GM12878 (cell line): ENCODE measurements at regions not wholly inside any gene's neighbourhood (a gene's known extent, or its start where the extent isn't known, plus 50 kb on each side); places are given as distances from the start of the nearest gene placed in this dataset.
A peak's percentile ranks its signal among the peaks of the same experiment; 100 is the strongest.

Source experiments
- ATAC-seq: fragments of 200-7000 bp; cut with Tn5 transposase; 3 replicates; pipeline ENCODE4 v1.9.1; 2020; ENCODE audit warnings: mild to moderate bottlenecking, moderate library complexity
- BruUV-seq: library from RNA; stranded (reverse); fragments of 400-500 nt; replicated peaks from 2 replicates; lab custom pipeline; 2021; lab: Mats Ljungman, UMichigan
- CTCF ChIA-PET: fragments of 300-600 bp; sonication (Branson Sonifier 250); formaldehyde crosslinking; extraction: SDS; loops from one replicate; lab custom pipeline; 2021; ENCODE audit warnings: inconsistent platforms; lab: Yijun Ruan, JAX
- POLR2A ChIA-PET: fragments of 350-600 bp; formaldehyde crosslinking; extraction: SDS; loops from one replicate; lab custom pipeline; 2021; ENCODE audit warnings: inconsistent platforms; lab: Charles Lee
- RAD21 ChIA-PET: fragments of 300-600 bp; sonication (Branson Sonifier 250); formaldehyde crosslinking; loops from one replicate; lab custom pipeline; 2023; ENCODE audit warnings: antibody characterized with exemption; ENCODE audit not compliant: unreplicated experiment; lab: Charles Lee
- SMC1A ChIA-PET: fragments of 300-600 bp; sonication (Branson Sonifier 250); formaldehyde crosslinking; loops from one replicate; lab custom pipeline; 2023; ENCODE audit not compliant: unreplicated experiment, uncharacterized antibody; lab: Charles Lee
- DNase-seq: peaks from one replicate; pipeline ENCODE4 v3.0.0-alpha.2; 2011; ENCODE audit warnings: low read depth, low spot score
- FAIRE-seq: peaks from 3 replicates; lab custom pipeline; 2011; peaks lifted over from hg19 to GRCh38; lab: Jason Lieb, UNC
- H2AFZ ChIP-seq: 2 replicates; pipeline ENCODE4 v1.6.0; 2011; ENCODE audit warnings: low read depth, low read length, control low read depth; ENCODE audit not compliant: control insufficient read depth
- H3K27ac ChIP-seq: 2 replicates; pipeline ENCODE4 v1.5.1; 2011; ENCODE audit warnings: control low read depth; ENCODE audit not compliant: control insufficient read depth, insufficient read depth
- H3K27me3 ChIP-seq, 2 experiments: replicated peaks in 1 of 2; 2 replicates each; pipeline versions ENCODE4 v1.6.0 to v1.6.1; 2011; ENCODE audit warnings: low read length in 1 of 2; ENCODE audit not compliant: control insufficient read depth in 2 of 2, insufficient read depth in 2 of 2
- H3K36me3 ChIP-seq, 2 experiments: 2 replicates each; pipeline ENCODE4 v1.5.1; 2011; ENCODE audit warnings: low read length in 1 of 2; ENCODE audit not compliant: control insufficient read depth in 2 of 2, insufficient read depth in 2 of 2
- H3K4me1 ChIP-seq: 2 replicates; pipeline ENCODE4 v1.6.1; 2011; ENCODE audit warnings: mild to moderate bottlenecking, low read length, moderate library complexity, mixed read lengths; ENCODE audit not compliant: control insufficient read depth, insufficient read depth
- H3K4me2 ChIP-seq: 2 replicates; pipeline ENCODE4 v1.6.0; 2011; ENCODE audit warnings: control low read depth; ENCODE audit not compliant: control insufficient read depth, insufficient read depth
- H3K4me3 ChIP-seq: fragments of 200-600 bp; sonication (generic); 2 replicates; pipeline ENCODE4 v1.5.1; 2016
- H3K79me2 ChIP-seq: 2 replicates; pipeline ENCODE4 v1.6.0; 2011; ENCODE audit warnings: low read length; ENCODE audit not compliant: control insufficient read depth, insufficient read depth
- H3K9ac ChIP-seq: 2 replicates; pipeline ENCODE4 v1.8.0; 2011; ENCODE audit warnings: low read length, control low read depth, mixed read lengths; ENCODE audit not compliant: control insufficient read depth, insufficient read depth
- H3K9me3 ChIP-seq: replicated peaks from 3 replicates; pipeline ENCODE4 v1.5.1; 2011; ENCODE audit warnings: mild to moderate bottlenecking, low read length; ENCODE audit not compliant: control insufficient read depth, insufficient read depth
- H4K20me1 ChIP-seq: 2 replicates; pipeline ENCODE4 v1.6.0; 2011; ENCODE audit not compliant: control insufficient read depth, insufficient read depth
- CBX5 ChIP-seq: sonication (generic); IDR thresholded peaks from 2 replicates; pipeline ENCODE4 v1.6.1; 2016; ENCODE audit warnings: low read depth, moderate library complexity, mild to moderate bottlenecking, inconsistent platforms
- EP300 ChIP-seq, 2 experiments: fragments of 150-350 bp in 1 of 2; IDR thresholded peaks; 2 replicates each; pipeline ENCODE4 v1.6.1; 2011 to 2012; ENCODE audit warnings: low read depth in 2 of 2, low read length in 2 of 2, borderline replicate concordance in 1 of 2, improper control_type of control experiment in 1 of 2, inconsistent platforms in 1 of 2; ENCODE audit not compliant: control insufficient read depth in 1 of 2
- MTA2 ChIP-seq: fragments of 450-650 bp; IDR thresholded peaks from 2 replicates; pipeline ENCODE4 v1.6.1; 2016; ENCODE audit warnings: low read depth, mild to moderate bottlenecking, moderate library complexity
- MYC ChIP-seq: IDR thresholded peaks from 2 replicates; pipeline ENCODE4 v1.6.1; 2011; ENCODE audit warnings: mild to moderate bottlenecking, low read length, moderate library complexity, inconsistent platforms; ENCODE audit not compliant: insufficient read depth, insufficient replicate concordance, insufficient read length, severe bottlenecking
- SIN3A ChIP-seq: IDR thresholded peaks from 2 replicates; pipeline ENCODE4 v1.6.1; 2012; ENCODE audit warnings: low read depth, low read length, improper control_type of control experiment
- SRF ChIP-seq, 2 experiments: IDR thresholded peaks; 2 replicates each; pipeline ENCODE4 v1.6.1; 2011; ENCODE audit warnings: low read depth in 2 of 2, low read length in 2 of 2, mild to moderate bottlenecking in 1 of 2, moderate library complexity in 1 of 2
- WGBS: methylation state at CpG from one replicate; pipeline ENCODE4 v1.1.6; 2016; ENCODE audit warnings: low lambda C conversion rate; ENCODE audit not compliant: insufficient replicate concordance, insufficient coverage; ENCODE audit errors: missing lambda C conversion rate; 5-methylcytosine and 5-hydroxymethylcytosine counted together
- in situ Hi-C: fragments of 300-500 bp; cut with MboI; formaldehyde crosslinking; loops from 9 replicates; pipeline ENCODE4 v1.14.3; 2018; ENCODE audit warnings: mixed read lengths
- intact Hi-C: fragments of 100-400 bp; cut with micrococcal nuclease; formaldehyde crosslinking; loops from one replicate; pipeline ENCODE4 v1.14.2; 2022; ENCODE audit not compliant: unreplicated experiment
- TF ChIP-seq, protein P1 (sequence below): IDR thresholded peaks from 2 replicates; pipeline ENCODE4 v1.6.1; 2011; ENCODE audit warnings: mild to moderate bottlenecking, low read depth, low read length, moderate library complexity; ENCODE audit not compliant: insufficient replicate concordance
- TF ChIP-seq, protein P2 (sequence below): IDR thresholded peaks from 2 replicates; pipeline ENCODE4 v1.6.1; 2012; ENCODE audit warnings: low read depth, low read length, improper control_type of control experiment
- TF ChIP-seq, protein P3 (sequence below): fragments of 450-650 bp; IDR thresholded peaks from 2 replicates; pipeline ENCODE4 v1.6.1; 2016; ENCODE audit warnings: mild to moderate bottlenecking
- TF ChIP-seq, protein P4 (sequence below): IDR thresholded peaks from 2 replicates; pipeline ENCODE4 v1.6.1; 2012; ENCODE audit warnings: mild to moderate bottlenecking, low read depth, low read length

DNA sequence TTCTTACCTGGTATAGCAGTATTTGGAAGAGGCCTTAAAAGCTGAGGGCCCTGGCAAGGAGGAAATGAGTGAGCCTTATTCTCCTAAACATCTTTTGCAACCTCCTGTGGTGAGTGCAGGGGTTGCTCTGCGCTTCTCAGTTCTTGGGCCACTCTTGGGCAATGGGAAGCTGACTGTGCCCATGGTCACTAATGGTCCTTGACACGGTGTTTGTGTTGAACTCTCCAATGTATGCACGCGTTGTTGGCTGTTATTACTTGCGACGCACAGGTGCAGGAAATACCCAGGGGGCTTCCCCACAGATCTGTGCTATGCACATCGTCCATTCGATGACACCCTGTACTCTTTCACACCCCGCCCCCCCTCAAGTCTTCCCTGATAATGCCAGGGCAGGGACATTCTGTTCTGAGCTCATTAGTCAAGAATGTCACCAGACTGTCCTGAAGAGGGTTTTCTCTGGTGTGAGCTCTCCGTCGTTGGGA, 79.7 kb downstream of the EDN1 start:
- no peak for FAIRE-seq
- no peak overlapping the region for H3K4me3 ChIP-seq
- peak overlapping the region; percentile 25 for H3K4me2 ChIP-seq
- intact Hi-C loops, result loop anchor here (2.0 to 5.0 kb wide), 2 partner anchors 39 to 132 kb away; no protein-coding TSS in a partner anchor
- WGBS, result 5% methylated on average over 11 of the region's 11 CpGs
- ChIA-PET SMC1A (interaction anchor here (0.7 to 9.5 kb wide), 26 partner anchors 7 to 714 kb away, joined by 3 to 160 read pairs (median 4); partner anchors contain the start of gene EDN1), POLR2A (interaction anchor here (0.5 to 5.4 kb wide), 15 partner anchors 10 to 657 kb away, joined by 3 to 38 read pairs (median 5); no protein-coding TSS in a partner anchor), RAD21 (interaction anchor here (1.0 to 7.9 kb wide), 19 partner anchors 12 to 714 kb away, joined by 3 to 163 read pairs (median 15); partner anchors contain the start of gene EDN1), CTCF (interaction anchor here (0.9 to 5.5 kb wide), 16 partner anchors 11 to 638 kb away, joined by 3 to 78 read pairs (median 14); partner anchors contain the start of gene EDN1)
- no peaks in the 10 kb centered on the region for H3K36me3 ChIP-seq
- peak; percentile 92 for ATAC-seq
- no peaks in the 10 kb centered on the region for H3K27me3 ChIP-seq
- peak overlapping the region; percentile 35 for H3K27ac ChIP-seq
- peak; percentile 73 for DNase-seq
- no peaks in the 10 kb centered on the region for H3K79me2 ChIP-seq
- no peak overlapping the region for H3K9ac ChIP-seq
- in situ Hi-C loops, result loop anchor here (25.0 kb wide), 1 partner anchor 1742 kb away; the partner anchor contains the start of gene CD83
- H2AFZ ChIP-seq, result peak overlapping the region; percentile 68
- no peaks in the 10 kb centered on the region; the same call in 2 of the 3 replicates for H3K9me3 ChIP-seq
- BruUV-seq, result no TSS peak
- peaks cover 13% of the 10 kb centered on the region for H3K4me1 ChIP-seq
- no peaks in the 10 kb centered on the region for H4K20me1 ChIP-seq
- TF ChIP-seq, protein P1, sequence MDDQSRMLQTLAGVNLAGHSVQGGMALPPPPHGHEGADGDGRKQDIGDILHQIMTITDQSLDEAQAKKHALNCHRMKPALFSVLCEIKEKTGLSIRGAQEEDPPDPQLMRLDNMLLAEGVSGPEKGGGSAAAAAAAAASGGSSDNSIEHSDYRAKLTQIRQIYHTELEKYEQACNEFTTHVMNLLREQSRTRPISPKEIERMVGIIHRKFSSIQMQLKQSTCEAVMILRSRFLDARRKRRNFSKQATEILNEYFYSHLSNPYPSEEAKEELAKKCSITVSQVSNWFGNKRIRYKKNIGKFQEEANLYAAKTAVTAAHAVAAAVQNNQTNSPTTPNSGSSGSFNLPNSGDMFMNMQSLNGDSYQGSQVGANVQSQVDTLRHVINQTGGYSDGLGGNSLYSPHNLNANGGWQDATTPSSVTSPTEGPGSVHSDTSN, result peak; percentile 37
- TF ChIP-seq MTA2 (peak; percentile 79), CBX5 (0 out of 2 replicates have a peak, but pooled peaks have one; percentile 49), SRF (IDR thresholded peaks at IDR 0.05; ENCODE audit: low read depth in 2 of 2, low read length in 2 of 2) (no peak), EP300 (IDR thresholded peaks at IDR 0.05; ENCODE audit: borderline replicate concordance in 1 of 2, control insufficient read depth in 1 of 2, low read depth in 2 of 2, low read length in 2 of 2) (peak; percentile 55 to 78; a peak in 2 of 4 replicates), SIN3A (peak; percentile 8; the same call in 1 of the 2 replicates), MYC (no peak)
- TF ChIP-seq, protein P2, sequence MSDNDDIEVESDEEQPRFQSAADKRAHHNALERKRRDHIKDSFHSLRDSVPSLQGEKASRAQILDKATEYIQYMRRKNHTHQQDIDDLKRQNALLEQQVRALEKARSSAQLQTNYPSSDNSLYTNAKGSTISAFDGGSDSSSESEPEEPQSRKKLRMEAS, result peak; percentile 74; the same call in 1 of the 2 replicates
- TF ChIP-seq, protein P3, sequence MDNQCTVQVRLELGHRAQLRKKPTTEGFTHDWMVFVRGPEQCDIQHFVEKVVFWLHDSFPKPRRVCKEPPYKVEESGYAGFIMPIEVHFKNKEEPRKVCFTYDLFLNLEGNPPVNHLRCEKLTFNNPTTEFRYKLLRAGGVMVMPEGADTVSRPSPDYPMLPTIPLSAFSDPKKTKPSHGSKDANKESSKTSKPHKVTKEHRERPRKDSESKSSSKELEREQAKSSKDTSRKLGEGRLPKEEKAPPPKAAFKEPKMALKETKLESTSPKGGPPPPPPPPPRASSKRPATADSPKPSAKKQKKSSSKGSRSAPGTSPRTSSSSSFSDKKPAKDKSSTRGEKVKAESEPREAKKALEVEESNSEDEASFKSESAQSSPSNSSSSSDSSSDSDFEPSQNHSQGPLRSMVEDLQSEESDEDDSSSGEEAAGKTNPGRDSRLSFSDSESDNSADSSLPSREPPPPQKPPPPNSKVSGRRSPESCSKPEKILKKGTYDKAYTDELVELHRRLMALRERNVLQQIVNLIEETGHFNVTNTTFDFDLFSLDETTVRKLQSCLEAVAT, result peak; percentile 52; the same call in 1 of the 2 replicates
- TF ChIP-seq, protein P4, sequence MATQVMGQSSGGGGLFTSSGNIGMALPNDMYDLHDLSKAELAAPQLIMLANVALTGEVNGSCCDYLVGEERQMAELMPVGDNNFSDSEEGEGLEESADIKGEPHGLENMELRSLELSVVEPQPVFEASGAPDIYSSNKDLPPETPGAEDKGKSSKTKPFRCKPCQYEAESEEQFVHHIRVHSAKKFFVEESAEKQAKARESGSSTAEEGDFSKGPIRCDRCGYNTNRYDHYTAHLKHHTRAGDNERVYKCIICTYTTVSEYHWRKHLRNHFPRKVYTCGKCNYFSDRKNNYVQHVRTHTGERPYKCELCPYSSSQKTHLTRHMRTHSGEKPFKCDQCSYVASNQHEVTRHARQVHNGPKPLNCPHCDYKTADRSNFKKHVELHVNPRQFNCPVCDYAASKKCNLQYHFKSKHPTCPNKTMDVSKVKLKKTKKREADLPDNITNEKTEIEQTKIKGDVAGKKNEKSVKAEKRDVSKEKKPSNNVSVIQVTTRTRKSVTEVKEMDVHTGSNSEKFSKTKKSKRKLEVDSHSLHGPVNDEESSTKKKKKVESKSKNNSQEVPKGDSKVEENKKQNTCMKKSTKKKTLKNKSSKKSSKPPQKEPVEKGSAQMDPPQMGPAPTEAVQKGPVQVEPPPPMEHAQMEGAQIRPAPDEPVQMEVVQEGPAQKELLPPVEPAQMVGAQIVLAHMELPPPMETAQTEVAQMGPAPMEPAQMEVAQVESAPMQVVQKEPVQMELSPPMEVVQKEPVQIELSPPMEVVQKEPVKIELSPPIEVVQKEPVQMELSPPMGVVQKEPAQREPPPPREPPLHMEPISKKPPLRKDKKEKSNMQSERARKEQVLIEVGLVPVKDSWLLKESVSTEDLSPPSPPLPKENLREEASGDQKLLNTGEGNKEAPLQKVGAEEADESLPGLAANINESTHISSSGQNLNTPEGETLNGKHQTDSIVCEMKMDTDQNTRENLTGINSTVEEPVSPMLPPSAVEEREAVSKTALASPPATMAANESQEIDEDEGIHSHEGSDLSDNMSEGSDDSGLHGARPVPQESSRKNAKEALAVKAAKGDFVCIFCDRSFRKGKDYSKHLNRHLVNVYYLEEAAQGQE, result no peak
